A549 (cell line): ENCODE measurements at regions not wholly inside any gene's neighbourhood (a gene's known extent, or its start where the extent isn't known, plus 50 kb on each side); places are given as distances from the start of the nearest gene placed in this dataset.

ENCODE experiments used
- ATAC-seq, 2 experiments: fragments of 200-7000 bp in 1 of 2; fragments of >200 bp in 1 of 2; cut with Nextera tagmentation in 1 of 2; cut with Tn5 transposase in 1 of 2; 3 replicates each; pipeline versions ENCODE4 v1.8.0 to v1.9.1; 2018 to 2020; ENCODE audit warnings: mild to moderate bottlenecking in 1 of 2, moderate library complexity in 1 of 2
- CTCF ChIA-PET: fragments of 300-600 bp; sonication (Branson Sonifier 250); formaldehyde crosslinking; extraction: SDS; loops from one replicate; lab custom pipeline; 2021; ENCODE audit warnings: antibody characterized with exemption, inconsistent platforms; lab: Yijun Ruan, JAX
- POLR2A ChIA-PET: fragments of 350-600 bp; formaldehyde crosslinking; extraction: SDS; loops from one replicate; lab custom pipeline; 2021; ENCODE audit warnings: antibody characterized with exemption, inconsistent platforms; lab: Yijun Ruan, JAX
- DNase-seq, 2 experiments: peaks; one replicate each; pipeline versions ENCODE4 v3.0.0 to v3.0.0-alpha.2; 2011 to 2016; ENCODE audit warnings: low read depth in 1 of 2, low spot score in 1 of 2
- FAIRE-seq: peaks from 2 replicates; lab custom pipeline; 2011; peaks lifted over from hg19 to GRCh38; lab: Jason Lieb, UNC
- H3K27ac ChIP-seq, 2 experiments: fragments of >200 bp; sonication (Bioruptor Twin); formaldehyde crosslinking; 3 replicates each; pipeline ENCODE4 v1.5.1; 2016 to 2017
- H3K4me1 ChIP-seq: fragments of >200 bp; sonication (Bioruptor Twin); formaldehyde crosslinking; 3 replicates; pipeline ENCODE4 v1.6.1; 2016
- H3K4me2 ChIP-seq: fragments of >200 bp; sonication (Bioruptor Twin); formaldehyde crosslinking; 3 replicates; pipeline ENCODE4 v1.6.1; 2016
- H3K4me3 ChIP-seq: fragments of >200 bp; sonication (Bioruptor Twin); formaldehyde crosslinking; 3 replicates; pipeline ENCODE4 v1.5.1; 2016
- H3K9me3 ChIP-seq: fragments of >200 bp; sonication (Bioruptor Twin); formaldehyde crosslinking; 3 replicates; pipeline ENCODE4 v1.6.1; 2016
- ATOH8 ChIP-seq: fragments of 250-450 bp; sonication (Bioruptor Pico); IDR thresholded peaks from 2 replicates; pipeline ENCODE4 v1.5.0; 2020; ENCODE audit warnings: low read depth, mild to moderate bottlenecking, moderate library complexity
- BHLHE40 ChIP-seq: IDR thresholded peaks from 2 replicates; pipeline ENCODE4 v1.6.1; 2012; ENCODE audit warnings: low read depth, low read length, inconsistent platforms
- CBX2 ChIP-seq: fragments of 200-600 bp; sonication (generic); IDR thresholded peaks from 2 replicates; pipeline ENCODE4 v1.6.1; 2016; ENCODE audit warnings: low read depth, mild to moderate bottlenecking, borderline replicate concordance
- CEBPB ChIP-seq, 2 experiments: fragments of >200 bp in 1 of 2; sonication (Bioruptor Twin) in 1 of 2; formaldehyde crosslinking in 1 of 2; IDR thresholded peaks; 2 replicates each; pipeline ENCODE4 v1.6.1; 2012 to 2016
- CHD2 ChIP-seq: fragments of 150-350 bp; IDR thresholded peaks from 2 replicates; pipeline ENCODE4 v1.6.1; 2014; ENCODE audit warnings: low read length; ENCODE audit not compliant: partially characterized antibody
- E2F6 ChIP-seq: IDR thresholded peaks from 2 replicates; pipeline ENCODE4 v1.6.1; 2012; ENCODE audit warnings: low read depth, borderline replicate concordance
- EP300 ChIP-seq, 2 experiments: fragments of >200 bp; sonication (Bioruptor Twin); formaldehyde crosslinking; IDR thresholded peaks; 2 replicates in 1 of 2; 3 replicates in 1 of 2; pipeline ENCODE4 v1.6.1; 2016 to 2017
- FOSB ChIP-seq: fragments of 250-450 bp; sonication (Bioruptor Pico); IDR thresholded peaks from 2 replicates; pipeline ENCODE4 v1.5.0; 2020; ENCODE audit warnings: mild to moderate bottlenecking, moderate library complexity
- FOSL2 ChIP-seq, 2 experiments: fragments of 450-650 bp in 1 of 2; fragments of >200 bp in 1 of 2; sonication (Bioruptor Twin) in 1 of 2; formaldehyde crosslinking; IDR thresholded peaks; 2 replicates each; pipeline versions ENCODE4 v1.5.0 to v1.6.1; 2016 to 2020; ENCODE audit warnings: mild to moderate bottlenecking in 1 of 2, moderate library complexity in 1 of 2
- HDAC2 ChIP-seq: fragments of 200-600 bp; sonication (generic); IDR thresholded peaks from 2 replicates; pipeline ENCODE4 v1.6.1; 2016
- HES2 ChIP-seq: fragments of >200 bp; sonication (Bioruptor Twin); formaldehyde crosslinking; IDR thresholded peaks from 2 replicates; pipeline ENCODE4 v1.6.1; 2016
- HOXB13 ChIP-seq: fragments of 250-450 bp; sonication (Bioruptor Pico); IDR thresholded peaks from 2 replicates; pipeline ENCODE4 v1.5.0; 2020; ENCODE audit warnings: low read depth, mild to moderate bottlenecking, moderate library complexity
- KDM1A ChIP-seq: fragments of 200-600 bp; sonication (generic); IDR thresholded peaks from 2 replicates; pipeline ENCODE4 v1.6.1; 2016; ENCODE audit warnings: low read depth, mild to moderate bottlenecking
- MAFK ChIP-seq: fragments of 450-650 bp; IDR thresholded peaks from 2 replicates; pipeline ENCODE4 v1.6.1; 2014; ENCODE audit not compliant: partially characterized antibody
- MAX ChIP-seq: IDR thresholded peaks from 2 replicates; pipeline ENCODE4 v1.6.1; 2012
- MAZ ChIP-seq: fragments of 150-350 bp; IDR thresholded peaks from 2 replicates; pipeline ENCODE4 v1.6.1; 2014; ENCODE audit warnings: antibody characterized with exemption, low read depth, low read length, borderline replicate concordance
- NR3C1 ChIP-seq: fragments of >200 bp; sonication (Bioruptor Twin); formaldehyde crosslinking; IDR thresholded peaks from 3 replicates; pipeline ENCODE4 v1.6.1; 2017
- PBX3 ChIP-seq: IDR thresholded peaks from 2 replicates; pipeline ENCODE4 v1.6.1; 2012
- RARB ChIP-seq: fragments of 250-450 bp; sonication (Bioruptor Pico); IDR thresholded peaks from 2 replicates; pipeline ENCODE4 v1.8.0; 2021; ENCODE audit warnings: mild to moderate bottlenecking, moderate library complexity
- RCOR1 ChIP-seq: fragments of 150-350 bp; IDR thresholded peaks from 2 replicates; pipeline ENCODE4 v1.6.1; 2014; ENCODE audit warnings: antibody characterized with exemption, low read length, low read depth
- RFX5 ChIP-seq: fragments of 450-650 bp; IDR thresholded peaks from 2 replicates; pipeline ENCODE4 v1.7.1; 2014; ENCODE audit warnings: antibody characterized with exemption, mild to moderate bottlenecking, moderate library complexity
- TP53 ChIP-seq: fragments of 250-450 bp; sonication (Bioruptor Pico); IDR thresholded peaks from 2 replicates; pipeline ENCODE4 v1.5.0; 2021; ENCODE audit warnings: mild to moderate bottlenecking, moderate library complexity
- ZFP36 ChIP-seq: fragments of 450-650 bp; IDR thresholded peaks from 2 replicates; pipeline ENCODE4 v1.6.1; 2014; ENCODE audit warnings: borderline replicate concordance; ENCODE audit not compliant: partially characterized antibody
- WGBS: methylation state at CpG from one replicate; pipeline ENCODE4 v1.1.6; 2017; ENCODE audit errors: missing lambda C conversion rate; 5-methylcytosine and 5-hydroxymethylcytosine counted together

GRCh38 chr1:148318123-148318903, 164.8 kb downstream of the PPIAL4G start:
- ChIA-PET POLR2A (no interaction called here), CTCF (no interaction called here)
- H3K9me3 ChIP-seq, result peaks cover 6% of the 10 kb centered on the region; the same call in 1 of the 3 replicates
- TF ChIP-seq FOSB (CRISPR knock-in tag) (no peak), MAX (no peak), RFX5 (no peak), HOXB13 (CRISPR knock-in tag) (no peak), TP53 (CRISPR knock-in tag) (no peak), NR3C1 (no peak), HES2 (no peak), PBX3 (no peak), CHD2 (no peak), E2F6 (no peak), MAFK (no peak), KDM1A (no peak), FOSL2 (IDR thresholded peaks at IDR 0.05) (no peak), FOSL2 (CRISPR knock-in tag; IDR thresholded peaks at IDR 0.05) (no peak), BHLHE40 (no peak), HDAC2 (no peak), ZFP36 (no peak), CBX2 (no peak)
- 85% methylated on average over 39 of the region's 39 CpGs for WGBS
- FAIRE-seq (no peak), DNase-seq (no peak), ATAC-seq (no peak)
- no peak overlapping the region for H3K27ac ChIP-seq
- no peaks in the 10 kb centered on the region for H3K4me1 ChIP-seq
- no peak overlapping the region for H3K4me3 ChIP-seq
- no peak overlapping the region for H3K4me2 ChIP-seq

- H3K4me2 ChIP-seq, result no peak overlapping the region
- POLR2A ChIA-PET, result no interaction called here
- DNase-seq (no peak), FAIRE-seq (no peak), ATAC-seq (no peak)
- H3K4me3 ChIP-seq, result no peak overlapping the region
- H3K27ac ChIP-seq, result no peak overlapping the region
- H3K4me1 ChIP-seq, result no peaks in the 10 kb centered on the region
- no peak for TF ChIP-seq RARB (CRISPR knock-in tag)
- peak; percentile 82 to 89; a peak in 3 of 4 replicates for TF ChIP-seq CEBPB (IDR thresholded peaks at IDR 0.05)
- WGBS, result 81% methylated on average over 42 of the region's 42 CpGs
- H3K9me3 ChIP-seq, result peaks cover 14% of the 10 kb centered on the region; the same call in 2 of the 3 replicates
- CTCF ChIA-PET, result no interaction called here
Measured at GRCh38 chr1:148317288-148317985, 165.4 kb upstream of the NBPF11 start.

- DNase-seq, result no peak
- no peak for FAIRE-seq
- ATAC-seq, result no peak
Measured at GRCh38 chr1:148315071-148315811, 163.2 kb upstream of the NBPF11 start.

More at GRCh38 chr1:148315071-148315811, 163.2 kb upstream of the NBPF11 start:
- Histone ChIP-seq H3K4me3 (no peak overlapping the region), H3K9me3 (peaks cover 34% of the 10 kb centered on the region), H3K27ac (no peak overlapping the region), H3K4me1 (no peaks in the 10 kb centered on the region), H3K4me2 (no peak overlapping the region)
- WGBS, result 46% methylated on average over 6 of the region's 6 CpGs
- TF ChIP-seq CHD2 (no peak), ATOH8 (CRISPR knock-in tag) (no peak), RFX5 (no peak), RCOR1 (no peak), EP300 (IDR thresholded peaks at IDR 0.05) (no peak), MAZ (no peak)
- POLR2A ChIA-PET, result interaction anchor here (1.1 kb wide), 1 partner anchor 19 kb away, joined by 4 read pairs; no protein-coding TSS in a partner anchor
- CTCF ChIA-PET, result interaction anchor here (1.3 kb wide), 1 partner anchor 52 kb away, joined by 3 read pairs; no protein-coding TSS in a partner anchor
